IMR-90 (cell line): ENCODE measurements at regions not wholly inside any gene's neighbourhood (a gene's known extent, or its start where the extent isn't known, plus 50 kb on each side); places are given as distances from the start of the nearest gene placed in this dataset.

Experiments
- ATAC-seq: fragments of 200-7000 bp; cut with Tn5 transposase; 2 replicates; pipeline ENCODE4 v1.9.1; 2020; ENCODE audit warnings: low read depth, mild to moderate bottlenecking, moderate library complexity
- BruUV-seq: library from RNA; stranded (reverse); fragments of 400-500 nt; replicated peaks from 2 replicates; lab custom pipeline; 2021; lab: Mats Ljungman, UMichigan
- CTCF ChIA-PET: fragments of 300-600 bp; formaldehyde crosslinking; extraction: SDS; loops from one replicate; lab custom pipeline; 2021; ENCODE audit warnings: antibody characterized with exemption; lab: Yijun Ruan, JAX
- POLR2A ChIA-PET: fragments of 300-600 bp; sonication (Branson Sonifier 250); formaldehyde crosslinking; loops from one replicate; lab custom pipeline; 2022; ENCODE audit warnings: antibody characterized with exemption; ENCODE audit not compliant: unreplicated experiment; lab: Charles Lee
- DNase-seq: peaks from one replicate; pipeline ENCODE4 v3.0.0; 2013
- H2AFZ ChIP-seq: replicated peaks from 2 replicates; pipeline ENCODE3; 2013; ENCODE audit warnings: low read length, mild to moderate bottlenecking; ENCODE audit not compliant: poor library complexity
- H2AK5ac ChIP-seq: 2 replicates; pipeline ENCODE4 v1.6.1; 2013; ENCODE audit warnings: low read depth, low read length, inconsistent platforms
- H2AK9ac ChIP-seq: replicated peaks from 2 replicates; pipeline ENCODE3; 2013; ENCODE audit warnings: mild to moderate bottlenecking, low read depth, low read length, moderate library complexity; ENCODE audit not compliant: poor library complexity
- H2BK120ac ChIP-seq: 2 replicates; pipeline ENCODE4 v1.6.1; 2013; ENCODE audit warnings: low read depth, low read length, inconsistent platforms
- H2BK15ac ChIP-seq: 3 replicates; pipeline ENCODE4 v1.6.1; 2013; ENCODE audit warnings: low read depth, low read length, inconsistent platforms
- H2BK20ac ChIP-seq: 2 replicates; pipeline ENCODE4 v1.6.1; 2013; ENCODE audit warnings: low read depth, mild to moderate bottlenecking, inconsistent platforms, low read length, moderate library complexity
- H2BK5ac ChIP-seq: 2 replicates; pipeline ENCODE4 v1.6.1; 2013; ENCODE audit warnings: mild to moderate bottlenecking, low read depth, low read length, inconsistent platforms; ENCODE audit not compliant: poor library complexity, severe bottlenecking
- H3K14ac ChIP-seq: replicated peaks from 2 replicates; pipeline ENCODE4 v1.6.1; 2013; ENCODE audit warnings: low read depth, low read length, inconsistent platforms
- H3K18ac ChIP-seq: 2 replicates; pipeline ENCODE4 v1.6.1; 2013; ENCODE audit warnings: low read depth, low read length, control low read depth
- H3K23ac ChIP-seq: 2 replicates; pipeline ENCODE4 v1.6.1; 2013; ENCODE audit warnings: low read depth, low read length, inconsistent platforms
- H3K27ac ChIP-seq: 2 replicates; pipeline ENCODE4 v1.5.1; 2013; ENCODE audit warnings: mild to moderate bottlenecking, control low read depth, low read length; ENCODE audit not compliant: insufficient read depth
- H3K27me3 ChIP-seq: 2 replicates; pipeline ENCODE4 v1.6.1; 2013; ENCODE audit warnings: low read length; ENCODE audit not compliant: control insufficient read depth, insufficient read depth
- H3K36me3 ChIP-seq: 2 replicates; pipeline ENCODE4 v1.6.1; 2013; ENCODE audit warnings: low read length, mixed read lengths; ENCODE audit not compliant: control insufficient read depth, insufficient read depth
- H3K4ac ChIP-seq: 2 replicates; pipeline ENCODE4 v1.6.1; 2013; ENCODE audit warnings: low read depth, low read length, inconsistent platforms
- H3K4me1 ChIP-seq: 2 replicates; pipeline ENCODE4 v1.6.1; 2013; ENCODE audit warnings: low read length, mixed read lengths; ENCODE audit not compliant: control insufficient read depth, insufficient read depth
- H3K4me2 ChIP-seq: 2 replicates; pipeline ENCODE4 v1.6.1; 2013; ENCODE audit warnings: low read depth, mild to moderate bottlenecking, control low read depth, low read length, moderate library complexity
- H3K4me3 ChIP-seq: 2 replicates; pipeline ENCODE4 v1.5.1; 2013; ENCODE audit warnings: low read depth, mild to moderate bottlenecking, control low read depth, low read length, moderate library complexity; ENCODE audit not compliant: insufficient read depth
- H3K56ac ChIP-seq: 2 replicates; pipeline ENCODE4 v1.6.1; 2013; ENCODE audit warnings: low read length, inconsistent platforms; ENCODE audit not compliant: insufficient read depth; ENCODE audit errors: extremely low read depth
- H3K79me1 ChIP-seq, 2 experiments: 2 replicates each; pipeline ENCODE4 v1.6.1; 2013; ENCODE audit warnings: low read length in 2 of 2, inconsistent platforms in 1 of 2, low read depth in 1 of 2
- H3K9ac ChIP-seq: 2 replicates; pipeline ENCODE4 v1.6.1; 2013; ENCODE audit warnings: low read depth, low read length, control low read depth
- H3K9me1 ChIP-seq: 2 replicates; pipeline ENCODE4 v1.6.1; 2013; ENCODE audit warnings: low read length, inconsistent platforms; ENCODE audit not compliant: insufficient read depth
- H3K9me3 ChIP-seq: 2 replicates; pipeline ENCODE4 v1.6.1; 2013; ENCODE audit warnings: low read length; ENCODE audit not compliant: control insufficient read depth, insufficient read depth
- H4K20me1 ChIP-seq: 2 replicates; pipeline ENCODE4 v1.6.1; 2013; ENCODE audit warnings: low read length, inconsistent platforms; ENCODE audit not compliant: insufficient read depth
- H4K5ac ChIP-seq: 2 replicates; pipeline ENCODE4 v1.6.1; 2013; ENCODE audit warnings: mild to moderate bottlenecking, low read depth, low read length, control low read depth
- H4K8ac ChIP-seq, 2 experiments: 2 replicates each; pipeline ENCODE4 v1.6.1; 2013; ENCODE audit warnings: low read depth in 2 of 2, low read length in 2 of 2, control low read depth in 1 of 2, inconsistent platforms in 1 of 2
- H4K91ac ChIP-seq: 2 replicates; pipeline ENCODE4 v1.6.1; 2013; ENCODE audit warnings: low read depth, low read length, inconsistent platforms; ENCODE audit not compliant: insufficient read depth
- BHLHE40 ChIP-seq: fragments of 150-350 bp; IDR thresholded peaks from 2 replicates; pipeline ENCODE4 v1.6.1; 2016; ENCODE audit warnings: mild to moderate bottlenecking, low read depth, low read length
- MAFK ChIP-seq: IDR thresholded peaks from 2 replicates; pipeline ENCODE4 v1.6.1; 2012; ENCODE audit warnings: low read depth, low read length, improper control_type of control experiment
- WGBS, 2 experiments: methylation state at CpG; one replicate each; pipeline versions ENCODE4 v1.1.5 to v1.1.7; 2013; ENCODE audit warnings: missing lambda C conversion rate in 2 of 2; ENCODE audit not compliant: insufficient read length in 1 of 2; ENCODE audit errors: extremely low coverage in 2 of 2; 5-methylcytosine and 5-hydroxymethylcytosine counted together
- dilution Hi-C: fragments of 300-500 bp; cut with HindIII; formaldehyde crosslinking; loops from one replicate; pipeline ENCODE4 v1.14.3; 2018; ENCODE audit warnings: low sequenced_read_pairs; ENCODE audit not compliant: unreplicated experiment
- in situ Hi-C: fragments of 300-500 bp; cut with MboI; formaldehyde crosslinking; loops from 3 replicates; pipeline ENCODE4 v1.14.3; 2019; ENCODE audit warnings: low sequenced_read_pairs, inconsistent platforms, mixed read lengths
- intact Hi-C: fragments of 100-400 bp; cut with micrococcal nuclease; formaldehyde crosslinking; loops from 2 replicates; pipeline ENCODE4 v1.10.0; 2022
- TF ChIP-seq, protein P1 (sequence below): fragments of 150-350 bp; IDR thresholded peaks from 2 replicates; pipeline ENCODE4 v1.6.1; 2016; ENCODE audit warnings: low read depth, mild to moderate bottlenecking, low read length, moderate library complexity, borderline replicate concordance

DNA sequence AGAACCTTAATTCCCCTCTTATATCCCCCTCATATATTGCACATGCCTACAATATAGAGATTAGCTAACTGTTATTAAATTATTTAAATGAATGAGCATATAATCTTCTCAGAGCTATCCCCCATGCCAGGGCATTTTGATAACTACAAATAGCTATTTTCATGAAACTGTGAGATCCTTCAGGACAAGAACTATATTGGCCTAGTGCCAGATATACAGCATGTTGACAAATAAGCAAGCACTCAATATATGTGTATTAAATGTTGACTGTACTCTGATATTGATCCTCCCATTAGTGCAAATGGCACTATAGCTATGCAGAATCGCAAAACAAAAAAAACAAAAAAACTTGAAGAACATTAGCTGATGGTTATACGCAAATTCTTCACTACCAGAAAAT lies 134.1 kb upstream of the OTX2 start:
- Histone ChIP-seq H4K91ac (no peak overlapping the region), H4K8ac (no peak overlapping the region), H2AFZ (no peak overlapping the region), H3K18ac (no peak overlapping the region), H3K14ac (no peak overlapping the region), H3K79me1 (no peaks in the 10 kb centered on the region), H3K9me3 (no peaks in the 10 kb centered on the region), H2AK5ac (no peak overlapping the region), H3K4ac (no peak overlapping the region), H3K9me1 (no peaks in the 10 kb centered on the region), H3K23ac (no peak overlapping the region), H4K5ac (no peak overlapping the region), H3K27ac (no peak overlapping the region), H3K4me1 (no peaks in the 10 kb centered on the region), H3K27me3 (no peaks in the 10 kb centered on the region), H3K9ac (no peak overlapping the region), H3K56ac (no peak overlapping the region), H2BK15ac (no peak overlapping the region), H2BK20ac (no peak overlapping the region), H3K4me3 (no peak overlapping the region), H3K36me3 (no peaks in the 10 kb centered on the region), H2BK120ac (no peak overlapping the region), H4K20me1 (no peaks in the 10 kb centered on the region), H3K4me2 (no peak overlapping the region), H2BK5ac (no peak overlapping the region), H2AK9ac (no peak overlapping the region)
- DNase-seq (no peak), ATAC-seq (no peak)
- dilution Hi-C loops (no loop called here), intact Hi-C loops (no loop called here), in situ Hi-C loops (no loop called here)
- ChIA-PET CTCF (no interaction called here), POLR2A (no interaction called here)
- BruUV-seq: no TSS peak
- TF ChIP-seq BHLHE40: no peak
- no peak for TF ChIP-seq MAFK
- TF ChIP-seq, protein P1, sequence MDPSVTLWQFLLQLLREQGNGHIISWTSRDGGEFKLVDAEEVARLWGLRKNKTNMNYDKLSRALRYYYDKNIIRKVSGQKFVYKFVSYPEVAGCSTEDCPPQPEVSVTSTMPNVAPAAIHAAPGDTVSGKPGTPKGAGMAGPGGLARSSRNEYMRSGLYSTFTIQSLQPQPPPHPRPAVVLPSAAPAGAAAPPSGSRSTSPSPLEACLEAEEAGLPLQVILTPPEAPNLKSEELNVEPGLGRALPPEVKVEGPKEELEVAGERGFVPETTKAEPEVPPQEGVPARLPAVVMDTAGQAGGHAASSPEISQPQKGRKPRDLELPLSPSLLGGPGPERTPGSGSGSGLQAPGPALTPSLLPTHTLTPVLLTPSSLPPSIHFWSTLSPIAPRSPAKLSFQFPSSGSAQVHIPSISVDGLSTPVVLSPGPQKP: no peak
- WGBS, 2 experiments: no CpG with 5 or more reads among the region's 2 CpGs
